ENCODE measurements at regions not wholly inside any gene's neighbourhood (a gene's known extent, or its start where the extent isn't known, plus 50 kb on each side); places are given as distances from the start of the nearest gene placed in this dataset.

GRCh38 chr1:82171955-82172354 lies 371.2 kb downstream of the ADGRL2 start:
- no peaks in the 10 kb centered on the region for H3K9me3 ChIP-seq
- H3K4me1 ChIP-seq = no peaks in the 10 kb centered on the region
- TF ChIP-seq POLR2AphosphoS5 (IDR thresholded peaks at IDR 0.05) (no peak), EP300 (IDR thresholded peaks at IDR 0.05; ENCODE audit: low read depth) (no peak), POLR2A (IDR thresholded peaks at IDR 0.05) (no peak), CTCF (IDR thresholded peaks at IDR 0.05) (no peak)
- intact Hi-C loops (cut with DNase I; ENCODE audit: low total_unique reads) = no loop called here
- no peaks in the 10 kb centered on the region for H3K27me3 ChIP-seq
- in situ Hi-C loops (cut with MboI; ENCODE audit: low pct_ligation_motif_present in 1 of 4, low pct_unique_long_range_greater_than_20kb in 1 of 4, low sequenced_read_pairs in 3 of 4) = no loop called here
- no peaks in the 10 kb centered on the region for H3K36me3 ChIP-seq
- no peak overlapping the region for H3K4me3 ChIP-seq
- DNase-seq = no peak
- H3K27ac ChIP-seq = no peak overlapping the region
- WGBS, 2 donors (ENCODE audit: low coverage in 1 of 2) = 93% methylated on average over 2 of the region's 2 CpGs

GRCh38 chr1:82168482-82168881 lies 367.7 kb downstream of the ADGRL2 start:
- H3K36me3 ChIP-seq = no peaks in the 10 kb centered on the region
- H3K9me3 ChIP-seq = no peaks in the 10 kb centered on the region
- TF ChIP-seq POLR2AphosphoS5 (IDR thresholded peaks at IDR 0.05) (no peak), EP300 (IDR thresholded peaks at IDR 0.05; ENCODE audit: low read depth) (no peak), CTCF (IDR thresholded peaks at IDR 0.05) (no peak), POLR2A (IDR thresholded peaks at IDR 0.05) (no peak)
- in situ Hi-C loops (cut with MboI; ENCODE audit: low pct_ligation_motif_present in 1 of 4, low pct_unique_long_range_greater_than_20kb in 1 of 4, low sequenced_read_pairs in 3 of 4) = no loop called here
- WGBS, 2 donors (ENCODE audit: low coverage in 1 of 2) = 83 to 86% methylated on average over 3 of the region's 3 CpGs
- DNase-seq = no peak
- H3K27ac ChIP-seq = no peak overlapping the region
- H3K4me1 ChIP-seq = no peaks in the 10 kb centered on the region
- no peaks in the 10 kb centered on the region for H3K27me3 ChIP-seq
- no peak overlapping the region for H3K4me3 ChIP-seq
- intact Hi-C loops (cut with DNase I; ENCODE audit: low total_unique reads) = no loop called here

DNA sequence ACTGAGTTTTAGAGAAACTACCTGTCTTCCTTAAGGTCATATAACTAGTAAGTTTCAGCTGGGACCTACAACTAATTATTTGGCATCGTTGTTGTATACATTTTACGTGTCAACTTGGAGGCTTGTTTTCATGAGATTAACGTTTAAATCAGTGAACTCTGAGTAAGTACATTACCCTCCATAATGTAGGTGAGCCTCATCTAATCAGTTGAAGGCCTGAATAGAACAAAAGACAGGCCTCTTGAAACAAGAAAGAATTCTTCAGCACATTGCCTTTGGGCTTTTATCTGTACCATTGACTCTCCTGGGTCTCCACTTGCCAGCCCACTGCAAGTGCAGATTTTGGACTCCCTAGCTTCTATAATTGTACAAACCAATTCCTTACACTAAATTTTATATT lies 364.6 kb downstream of the ADGRL2 start:
- no peak for DNase-seq
- H3K4me3 ChIP-seq = no peak overlapping the region
- in situ Hi-C loops (cut with MboI; ENCODE audit: low pct_ligation_motif_present in 1 of 4, low pct_unique_long_range_greater_than_20kb in 1 of 4, low sequenced_read_pairs in 3 of 4) = no loop called here
- H3K27me3 ChIP-seq = no peaks in the 10 kb centered on the region
- WGBS, 2 donors (ENCODE audit: low coverage in 1 of 2) = 58 to 88% methylated on average over 3 of the region's 3 CpGs
- no peaks in the 10 kb centered on the region for H3K9me3 ChIP-seq
- peaks cover 0 to 19% (median 7%) of the 10 kb centered on the region in 4 donors for H3K4me1 ChIP-seq
- no peaks in the 10 kb centered on the region for H3K36me3 ChIP-seq
- intact Hi-C loops (cut with DNase I; ENCODE audit: low total_unique reads) = no loop called here
- H3K27ac ChIP-seq = no peak overlapping the region
- TF ChIP-seq POLR2AphosphoS5 (IDR thresholded peaks at IDR 0.05) = no peak
- TF ChIP-seq CTCF (IDR thresholded peaks at IDR 0.05) = no peak
- no peak for TF ChIP-seq EP300 (IDR thresholded peaks at IDR 0.05; ENCODE audit: low read depth)
- TF ChIP-seq POLR2A (IDR thresholded peaks at IDR 0.05) = no peak

- no peak for DNase-seq
- Histone ChIP-seq H3K27ac (no peak overlapping the region), H3K4me1 (peaks cover 0 to 19% (median 7%) of the 10 kb centered on the region in 4 donors), H3K9me3 (no peaks in the 10 kb centered on the region), H3K4me3 (no peak overlapping the region), H3K36me3 (no peaks in the 10 kb centered on the region), H3K27me3 (no peaks in the 10 kb centered on the region)
- TF ChIP-seq CTCF (IDR thresholded peaks at IDR 0.05) (no peak), EP300 (IDR thresholded peaks at IDR 0.05; ENCODE audit: low read depth) (no peak), POLR2AphosphoS5 (IDR thresholded peaks at IDR 0.05) (no peak), POLR2A (IDR thresholded peaks at IDR 0.05) (no peak)
- in situ Hi-C loops (cut with MboI; ENCODE audit: low pct_ligation_motif_present in 1 of 4, low pct_unique_long_range_greater_than_20kb in 1 of 4, low sequenced_read_pairs in 3 of 4) (no loop called here), intact Hi-C loops (cut with DNase I; ENCODE audit: low total_unique reads) (no loop called here)
- WGBS, 2 donors (ENCODE audit: low coverage in 1 of 2) = 78 to 80% methylated on average over 7 of the region's 7 CpGs
Measured at GRCh38 chr1:82162486-82163420, 362.0 kb downstream of the ADGRL2 start.
